H1 (cell line): ENCODE measurements at regions not wholly inside any gene's neighbourhood (a gene's known extent, or its start where the extent isn't known, plus 50 kb on each side); places are given as distances from the start of the nearest gene placed in this dataset.

Experiments used
- CTCF ChIA-PET: fragments of 300-600 bp; sonication (Branson Sonifier 250); formaldehyde crosslinking; loops from one replicate; lab custom pipeline; 2021; ENCODE audit not compliant: partially characterized antibody; lab: Charles Lee
- POLR2A ChIA-PET: fragments of 300-600 bp; sonication (Branson Sonifier 250); formaldehyde crosslinking; loops from one replicate; lab custom pipeline; 2021; ENCODE audit warnings: inconsistent platforms; ENCODE audit not compliant: partially characterized antibody; lab: Charles Lee
- DNase-seq, 2 experiments: peaks; one replicate each; pipeline versions ENCODE4 v3.0.0 to v3.0.0-alpha.2; 2010 to 2022; ENCODE audit warnings: low spot score in 2 of 2, low read depth in 1 of 2, mixed read lengths in 1 of 2
- FAIRE-seq: peaks from 2 replicates; lab custom pipeline; 2011; peaks lifted over from hg19 to GRCh38; lab: Jason Lieb, UNC
- H2AFZ ChIP-seq: 2 replicates; pipeline ENCODE4 v1.8.1; 2012; ENCODE audit warnings: low read length, inconsistent platforms
- H2AK5ac ChIP-seq: 2 replicates; pipeline ENCODE4 v1.6.1; 2013; ENCODE audit warnings: low read depth, low read length
- H2BK120ac ChIP-seq: replicated peaks from 2 replicates; pipeline ENCODE3; 2013; ENCODE audit warnings: low read depth, low read length, inconsistent platforms
- H2BK12ac ChIP-seq: 2 replicates; pipeline ENCODE4 v1.6.1; 2013; ENCODE audit warnings: low read depth, low read length
- H2BK15ac ChIP-seq: 2 replicates; pipeline ENCODE4 v1.6.1; 2013; ENCODE audit warnings: low read length
- H2BK20ac ChIP-seq: 2 replicates; pipeline ENCODE4 v1.6.1; 2013; ENCODE audit warnings: low read length
- H2BK5ac ChIP-seq: 2 replicates; pipeline ENCODE4 v1.6.1; 2013; ENCODE audit warnings: low read depth, low read length
- H3K14ac ChIP-seq: 2 replicates; pipeline ENCODE4 v1.6.1; 2013; ENCODE audit warnings: inconsistent platforms; ENCODE audit not compliant: insufficient read length
- H3K18ac ChIP-seq: 2 replicates; pipeline ENCODE4 v1.6.1; 2013; ENCODE audit warnings: low read length; ENCODE audit errors: extremely low read depth
- H3K23ac ChIP-seq: 2 replicates; pipeline ENCODE4 v1.6.1; 2013; ENCODE audit warnings: inconsistent platforms; ENCODE audit not compliant: insufficient read length
- H3K23me2 ChIP-seq: 2 replicates; pipeline ENCODE4 v1.6.1; 2013; ENCODE audit warnings: low read depth, low read length
- H3K27ac ChIP-seq: 2 replicates; pipeline ENCODE4 v1.6.1; 2011; ENCODE audit warnings: low read depth, low read length, inconsistent platforms
- H3K27me3 ChIP-seq, 4 experiments: replicated peaks in 1 of 4; 1 replicate in 1 of 4; 2 replicates in 3 of 4; pipeline versions ENCODE4 v1.6.1 to v1.8.1; 2011 to 2013; ENCODE audit warnings: low read length in 3 of 4, mild to moderate bottlenecking in 3 of 4, inconsistent platforms in 2 of 4, mixed read lengths in 2 of 4, moderate library complexity in 1 of 4; ENCODE audit not compliant: control insufficient read depth in 3 of 4, insufficient read depth in 3 of 4; ENCODE audit errors: extremely low read depth in 1 of 4
- H3K36me3 ChIP-seq, 4 experiments: 2 replicates each; pipeline versions ENCODE4 v1.6.1 to v1.8.1; 2011 to 2013; ENCODE audit warnings: mild to moderate bottlenecking in 4 of 4, low read length in 3 of 4, moderate library complexity in 2 of 4, control low read depth in 1 of 4, inconsistent platforms in 1 of 4; ENCODE audit not compliant: insufficient read depth in 4 of 4, control insufficient read depth in 2 of 4
- H3K4ac ChIP-seq: replicated peaks from 2 replicates; pipeline ENCODE3; 2013; ENCODE audit warnings: low read length, low read depth, mixed read lengths, inconsistent platforms; ENCODE audit not compliant: insufficient read length
- H3K4me1 ChIP-seq, 4 experiments: replicated peaks in 1 of 4; 1 replicate in 1 of 4; 2 replicates in 3 of 4; pipeline versions ENCODE4 v1.6.1 to v1.8.1; 2011 to 2013; ENCODE audit warnings: low read length in 3 of 4, inconsistent platforms in 2 of 4, mixed read lengths in 1 of 4; ENCODE audit not compliant: insufficient read depth in 4 of 4, control insufficient read depth in 3 of 4
- H3K4me2 ChIP-seq, 2 experiments: 2 replicates each; pipeline versions ENCODE4 v1.6.1 to v1.8.1; 2011 to 2013; ENCODE audit warnings: low read depth in 2 of 2, low read length in 2 of 2, control low read depth in 1 of 2, inconsistent platforms in 1 of 2, mild to moderate bottlenecking in 1 of 2; ENCODE audit not compliant: insufficient read depth in 1 of 2
- H3K4me3 ChIP-seq, 4 experiments: fragments of 200-600, 300-600 bp in 1 of 4; sonication (generic), shearing (Covaris generic), sonication (Bioruptor Twin) in 1 of 4; 2 replicates each; pipeline versions ENCODE4 v1.5.1 to v1.8.1; 2011 to 2016; ENCODE audit warnings: low read length in 4 of 4, low read depth in 3 of 4, control low read depth in 2 of 4, inconsistent platforms in 2 of 4, mild to moderate bottlenecking in 2 of 4, mixed read lengths in 1 of 4, moderate library complexity in 1 of 4; ENCODE audit not compliant: insufficient read depth in 2 of 4; ENCODE audit errors: extremely low read depth in 1 of 4
- H3K56ac ChIP-seq: replicated peaks from 2 replicates; pipeline ENCODE3; 2013; ENCODE audit warnings: low read depth, mild to moderate bottlenecking, mixed read lengths, low read length, inconsistent platforms; ENCODE audit not compliant: insufficient read length
- H3K79me1 ChIP-seq: 2 replicates; pipeline ENCODE4 v1.6.1; 2013; ENCODE audit warnings: low read depth, low read length, control low read depth
- H3K79me2 ChIP-seq, 2 experiments: 2 replicates each; pipeline versions ENCODE4 v1.6.1 to v1.8.1; 2012 to 2013; ENCODE audit warnings: low read length in 2 of 2, mild to moderate bottlenecking in 2 of 2, inconsistent platforms in 1 of 2; ENCODE audit not compliant: insufficient read depth in 2 of 2, control insufficient read depth in 1 of 2
- H3K9ac ChIP-seq, 4 experiments: replicated peaks in 1 of 4; 1 replicate in 1 of 4; 2 replicates in 3 of 4; pipeline versions ENCODE4 v1.6.1 to v1.8.1; 2011 to 2013; ENCODE audit warnings: low read depth in 3 of 4, low read length in 3 of 4, control low read depth in 2 of 4, mild to moderate bottlenecking in 2 of 4, moderate library complexity in 2 of 4, inconsistent platforms in 1 of 4; ENCODE audit errors: extremely low read depth in 1 of 4
- H3K9me3 ChIP-seq, 2 experiments: 2 replicates each; pipeline versions ENCODE4 v1.6.1 to v1.8.1; 2012 to 2013; ENCODE audit warnings: mild to moderate bottlenecking in 2 of 2, moderate library complexity in 2 of 2, control low read depth in 1 of 2, inconsistent platforms in 1 of 2, low read depth in 1 of 2, low read length in 1 of 2, mixed read lengths in 1 of 2; ENCODE audit not compliant: insufficient read depth in 2 of 2
- H4K20me1 ChIP-seq, 2 experiments: replicated peaks in 1 of 2; 2 replicates each; pipeline versions ENCODE3 to v1.8.1; 2011 to 2013; ENCODE audit warnings: inconsistent platforms in 2 of 2, low read length in 2 of 2, mild to moderate bottlenecking in 1 of 2; ENCODE audit not compliant: insufficient read depth in 2 of 2, control insufficient read depth in 1 of 2
- H4K5ac ChIP-seq: 2 replicates; pipeline ENCODE4 v1.6.1; 2013; ENCODE audit warnings: low read length, low read depth, mixed read lengths, inconsistent platforms; ENCODE audit not compliant: insufficient read length
- H4K8ac ChIP-seq: 2 replicates; pipeline ENCODE4 v1.8.0; 2013; ENCODE audit warnings: mild to moderate bottlenecking, moderate library complexity, low read length, inconsistent platforms; ENCODE audit not compliant: insufficient read depth; ENCODE audit errors: extremely low read depth
- H4K91ac ChIP-seq: replicated peaks from 2 replicates; pipeline ENCODE3; 2013; ENCODE audit warnings: low read length, mixed read lengths, inconsistent platforms; ENCODE audit not compliant: insufficient read length
- CREB1 ChIP-seq: IDR thresholded peaks from 2 replicates; pipeline ENCODE4 v1.6.1; 2012; ENCODE audit warnings: inconsistent platforms
- CTBP2 ChIP-seq: IDR thresholded peaks from 2 replicates; pipeline ENCODE4 v1.7.0; 2011; ENCODE audit warnings: borderline replicate concordance, mild to moderate bottlenecking, moderate library complexity, mixed read lengths, low read length; ENCODE audit not compliant: insufficient read depth, insufficient read length
- POLR2AphosphoS5 ChIP-seq: IDR thresholded peaks from 2 replicates; pipeline ENCODE4 v1.6.1; 2011; ENCODE audit warnings: low read depth, low read length
- RXRA ChIP-seq: IDR thresholded peaks from 2 replicates; pipeline ENCODE4 v1.6.1; 2011; ENCODE audit warnings: low read depth, mild to moderate bottlenecking, low read length, moderate library complexity; ENCODE audit not compliant: insufficient read depth
- SUZ12 ChIP-seq: fragments of 200-600 bp; sonication (generic); IDR thresholded peaks from 2 replicates; pipeline ENCODE4 v1.6.1; 2012; ENCODE audit warnings: mild to moderate bottlenecking, inconsistent platforms, low read length, moderate library complexity, mixed read lengths
- TBP ChIP-seq: IDR thresholded peaks from 2 replicates; pipeline ENCODE4 v1.6.1; 2011; ENCODE audit warnings: low read depth, low read length, improper control_type of control experiment
- WGBS, 2 experiments: shearing (Covaris generic) in 1 of 2; methylation state at CpG; one replicate each; pipeline versions ENCODE4 v1.1.6 to v1.1.7; 2013 to 2015; ENCODE audit warnings: low lambda C conversion rate in 2 of 2, mixed read lengths in 2 of 2, inconsistent platforms in 1 of 2, low coverage in 1 of 2, missing lambda C conversion rate in 1 of 2; ENCODE audit not compliant: insufficient replicate concordance in 2 of 2, insufficient coverage in 1 of 2, insufficient read length in 1 of 2; ENCODE audit errors: extremely low coverage in 1 of 2, missing lambda C conversion rate in 1 of 2; 5-methylcytosine and 5-hydroxymethylcytosine counted together
- TF ChIP-seq, protein P1 (sequence below): IDR thresholded peaks from 2 replicates; pipeline ENCODE4 v1.6.1; 2012; ENCODE audit warnings: inconsistent platforms

DNA sequence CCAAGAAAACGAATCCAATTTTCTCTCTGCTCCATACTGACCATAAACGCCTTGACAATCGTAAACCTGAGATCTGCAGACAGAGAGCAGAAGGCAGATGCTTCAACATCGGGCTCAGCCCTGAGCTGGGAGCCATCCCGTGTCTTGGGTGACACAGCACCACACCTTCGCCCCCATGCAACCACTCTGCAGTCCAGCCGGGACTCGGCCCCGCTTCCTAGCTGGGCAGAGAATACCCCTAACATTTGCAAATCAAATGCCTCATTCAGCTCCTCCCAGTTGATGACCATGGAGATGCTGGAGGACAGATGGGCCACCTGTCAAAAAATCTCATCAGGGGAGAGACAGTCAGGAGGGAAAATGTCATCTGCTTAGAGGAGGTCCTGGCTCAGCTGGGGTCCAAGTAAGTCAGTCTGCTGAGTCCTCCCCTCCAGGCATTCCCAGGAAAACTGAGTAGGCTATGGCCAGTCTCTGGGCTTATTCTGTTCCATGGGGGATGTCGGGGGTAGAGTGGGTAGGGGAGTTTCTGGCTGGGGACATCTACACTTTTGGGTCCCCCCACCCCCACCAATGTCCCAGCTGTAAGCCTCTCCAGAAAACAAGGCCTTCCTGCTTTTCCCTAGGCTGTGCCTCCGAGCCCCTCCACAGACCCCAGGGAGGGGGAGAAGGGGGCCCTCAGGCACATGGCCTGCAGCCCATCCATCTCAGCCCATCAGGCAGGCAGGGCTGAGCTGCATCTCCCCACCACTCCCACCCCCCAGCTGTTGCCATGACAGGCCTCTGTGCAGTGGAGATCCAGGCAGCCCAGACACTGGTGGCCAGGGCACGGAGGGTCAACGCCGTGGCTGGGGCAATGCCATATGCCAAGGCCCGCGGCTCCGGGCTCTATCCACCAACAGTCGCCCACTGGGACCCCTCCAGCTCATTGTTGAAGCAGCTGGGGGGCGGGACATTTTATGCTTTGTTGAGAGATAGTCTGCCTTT lies 158.6 kb downstream of the AXIN2 start:
- Histone ChIP-seq H4K91ac (no peak overlapping the region), H2BK120ac (no peak overlapping the region), H3K23ac (no peak overlapping the region), H4K5ac (no peak overlapping the region), H3K4me1 (peaks cover 0 to 4% (median 1%) of the 10 kb centered on the region in 4 experiments; a peak in 2 of 7 replicates), H3K18ac (no peak overlapping the region), H2BK20ac (no peak overlapping the region), H2AFZ (no peak overlapping the region), H3K9ac (no peak overlapping the region), H3K4me2 (no peak overlapping the region), H2BK15ac (no peak overlapping the region), H4K20me1 (no peaks in the 10 kb centered on the region), H3K79me1 (no peaks in the 10 kb centered on the region), H2BK12ac (no peak overlapping the region), H2AK5ac (no peak overlapping the region), H3K23me2 (no peaks in the 10 kb centered on the region), H3K4me3 (no peak overlapping the region), H3K79me2 (no peaks in the 10 kb centered on the region), H3K27ac (no peak overlapping the region), H3K14ac (no peak overlapping the region), H3K56ac (no peak overlapping the region), H3K36me3 (no peaks in the 10 kb centered on the region), H3K4ac (no peak overlapping the region), H3K27me3 (no peaks in the 10 kb centered on the region), H3K9me3 (no peaks in the 10 kb centered on the region), H4K8ac (no peak overlapping the region), H2BK5ac (no peak overlapping the region)
- DNase-seq (no peak), FAIRE-seq (no peak)
- 88% methylated on average over 19 of the region's 19 CpGs; no CpG with 5 or more reads in 1 of the 2 experiments for WGBS, 2 experiments
- ChIA-PET CTCF (interaction anchor here (0.5 to 0.7 kb wide), 3 partner anchors 96 to 1038 kb away, joined by 3 read pairs; no protein-coding TSS in a partner anchor), POLR2A (no interaction called here)
- TF ChIP-seq, protein P1, sequence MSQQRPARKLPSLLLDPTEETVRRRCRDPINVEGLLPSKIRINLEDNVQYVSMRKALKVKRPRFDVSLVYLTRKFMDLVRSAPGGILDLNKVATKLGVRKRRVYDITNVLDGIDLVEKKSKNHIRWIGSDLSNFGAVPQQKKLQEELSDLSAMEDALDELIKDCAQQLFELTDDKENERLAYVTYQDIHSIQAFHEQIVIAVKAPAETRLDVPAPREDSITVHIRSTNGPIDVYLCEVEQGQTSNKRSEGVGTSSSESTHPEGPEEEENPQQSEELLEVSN = no peak
- TF ChIP-seq RXRA (no peak), TBP (no peak), CTBP2 (no peak), POLR2AphosphoS5 (no peak), SUZ12 (no peak), CREB1 (no peak)
